HG03469 (cell line): ENCODE measurements at regions not wholly inside any gene's neighbourhood (a gene's known extent, or its start where the extent isn't known, plus 50 kb on each side); places are given as distances from the start of the nearest gene placed in this dataset.
"Not testable (repeated sequence)": the region's sequence is repeated elsewhere in the genome, so short reads cannot be mapped to it uniquely, and the experiment has no call there.

Experiments
- ATAC-seq: cut with Tn5 transposase; IDR thresholded peaks from one replicate; pipeline ENCODE4 v1.9.1; 2021; ENCODE audit warnings: mild to moderate bottlenecking, moderate library complexity, moderate number of reproducible peaks; ENCODE audit not compliant: unreplicated experiment

DNA sequence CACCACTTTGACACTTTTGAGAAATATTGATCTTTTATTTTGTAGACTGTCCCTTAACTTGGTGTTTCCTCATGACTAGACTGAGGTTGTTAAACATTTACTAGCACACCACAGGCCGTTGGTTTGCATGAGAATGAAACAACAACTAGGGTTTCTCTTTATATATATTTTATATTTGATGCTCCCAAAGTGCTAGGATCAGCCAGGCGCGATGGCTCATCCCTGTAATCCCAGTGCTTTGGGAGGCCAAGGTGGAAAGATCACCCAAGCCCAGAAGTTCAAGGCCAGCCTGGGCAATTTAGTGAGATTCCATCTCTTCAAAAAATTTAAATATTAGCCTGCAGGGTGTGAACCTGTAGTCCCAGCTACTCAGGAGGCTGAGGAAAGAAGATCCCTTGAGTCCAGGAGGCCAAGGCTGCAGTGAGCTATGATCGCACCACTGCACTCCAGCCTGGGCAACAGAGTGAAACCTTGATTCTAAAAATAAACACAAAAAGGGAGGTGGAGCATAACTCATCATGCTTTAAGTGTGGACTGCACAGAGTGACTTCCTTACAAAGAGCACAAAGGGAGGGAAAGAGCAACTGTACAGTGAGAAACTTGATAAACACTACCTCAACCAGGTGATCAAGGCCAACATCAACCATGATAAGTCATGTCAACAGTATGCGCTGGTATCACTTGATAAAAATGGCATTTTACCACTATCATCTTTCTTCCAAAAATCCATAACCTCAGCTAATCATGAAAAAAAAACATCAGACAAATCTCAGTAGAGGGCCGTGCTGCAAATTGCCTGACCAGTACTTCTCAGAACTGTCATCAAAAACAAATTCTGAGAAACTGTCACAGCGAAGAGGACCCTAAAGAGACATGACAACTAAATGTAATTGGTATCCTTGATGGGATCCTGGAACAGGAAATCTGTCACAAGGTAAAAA, 72.8 kb upstream of the ATF7IP2 start:
- ATAC-seq: peak; percentile 75

DNA sequence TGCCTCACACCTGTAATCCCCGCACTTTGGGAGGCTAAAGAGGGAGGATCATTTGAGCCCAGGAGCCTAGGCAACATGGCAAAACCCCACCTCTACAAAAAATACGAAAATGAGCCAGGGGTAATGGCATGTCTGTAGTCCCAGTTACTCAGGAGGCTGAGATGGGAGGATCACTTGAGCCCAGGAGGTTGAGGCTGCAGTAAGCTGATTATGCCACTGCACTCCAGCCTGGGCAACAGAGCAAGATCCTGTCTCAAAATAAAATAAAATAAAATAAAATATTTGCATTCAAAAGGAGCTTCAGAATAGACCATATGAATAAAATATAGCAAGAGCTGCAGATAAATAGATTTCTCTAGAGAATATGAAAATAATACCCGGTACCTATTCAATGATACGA, 71.5 kb upstream of the ATF7IP2 start:
- no peak for ATAC-seq

DNA sequence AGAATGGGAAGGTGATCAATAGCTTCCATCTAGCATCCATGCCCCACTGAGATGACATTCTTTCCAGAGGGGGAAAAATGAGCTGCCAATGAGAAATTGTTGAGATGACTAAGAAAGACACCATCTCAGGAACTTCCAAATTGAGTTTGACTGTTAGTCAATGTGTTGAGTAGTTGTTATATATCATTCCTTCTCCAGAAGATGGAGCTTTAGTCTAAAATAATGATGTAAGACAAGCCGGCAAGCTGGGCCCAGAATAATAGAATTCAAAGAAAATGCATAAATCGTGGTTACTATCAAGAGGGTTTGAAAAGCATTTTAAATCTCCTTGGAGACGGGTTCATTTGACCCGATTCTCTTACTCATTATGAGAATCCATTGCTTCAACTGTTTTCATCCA, 71.0 kb upstream of the ATF7IP2 start:
- ATAC-seq: no peak

DNA sequence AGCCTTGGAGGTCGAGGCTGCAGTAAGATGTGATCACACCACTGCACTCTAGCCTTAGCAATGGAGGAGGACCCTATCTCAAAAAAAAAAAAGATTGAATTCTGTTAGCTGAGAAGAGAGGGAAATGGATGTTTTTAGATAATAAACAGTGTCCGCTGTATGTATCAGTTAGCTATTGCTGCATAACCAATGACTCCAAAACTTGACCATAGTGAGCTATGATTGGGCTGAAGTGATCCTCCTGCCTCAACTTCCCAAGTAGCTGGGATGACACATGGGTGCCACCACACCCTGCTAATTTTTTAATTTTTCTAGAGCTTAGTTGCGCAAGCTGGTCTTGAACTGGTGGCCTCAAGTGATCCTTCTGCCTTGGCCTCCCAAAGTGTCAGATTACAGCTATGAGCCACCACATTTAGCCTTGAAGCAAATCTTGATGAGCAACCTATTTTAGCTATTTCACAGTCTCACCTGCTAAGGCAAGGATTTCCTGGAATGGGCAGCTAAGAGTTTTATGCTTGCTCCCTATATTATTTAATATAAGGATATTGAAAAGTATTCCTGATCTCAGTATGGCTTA, 68.3 kb upstream of the ATF7IP2 start:
- no peak for ATAC-seq

DNA sequence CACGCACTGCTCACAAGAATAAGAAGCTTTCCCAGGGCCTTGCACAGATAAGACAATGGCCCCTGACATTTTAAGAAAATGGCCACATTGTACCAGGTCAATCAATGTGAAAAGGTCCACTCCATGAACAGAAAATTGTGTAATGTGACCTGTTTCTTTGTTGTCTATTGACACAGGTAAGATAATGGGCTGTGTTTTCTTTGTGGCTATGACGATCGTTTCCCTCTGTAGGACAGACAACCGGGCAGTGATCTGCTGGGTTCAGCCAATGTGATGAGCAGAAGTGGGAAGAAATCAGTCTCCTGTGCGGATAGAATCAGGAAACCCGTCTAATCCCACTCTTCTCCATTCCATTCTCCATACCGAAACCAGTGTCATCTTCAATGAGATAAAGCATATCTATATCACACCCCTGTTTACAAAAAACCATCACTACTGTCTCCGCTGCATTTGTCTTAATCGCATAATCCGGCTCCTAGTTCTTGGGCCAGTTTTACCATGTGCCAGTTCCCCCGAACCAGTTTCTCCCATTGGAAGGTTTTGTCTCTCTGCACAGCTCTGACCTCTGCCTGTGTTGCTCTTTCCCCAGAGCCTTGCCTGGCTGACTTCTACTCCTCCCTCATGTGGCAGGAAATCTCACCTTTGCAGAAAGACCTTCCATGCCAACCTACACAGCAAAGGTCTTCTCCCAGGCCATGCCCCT, 66.9 kb upstream of the ATF7IP2 start:
- no peak for ATAC-seq

DNA sequence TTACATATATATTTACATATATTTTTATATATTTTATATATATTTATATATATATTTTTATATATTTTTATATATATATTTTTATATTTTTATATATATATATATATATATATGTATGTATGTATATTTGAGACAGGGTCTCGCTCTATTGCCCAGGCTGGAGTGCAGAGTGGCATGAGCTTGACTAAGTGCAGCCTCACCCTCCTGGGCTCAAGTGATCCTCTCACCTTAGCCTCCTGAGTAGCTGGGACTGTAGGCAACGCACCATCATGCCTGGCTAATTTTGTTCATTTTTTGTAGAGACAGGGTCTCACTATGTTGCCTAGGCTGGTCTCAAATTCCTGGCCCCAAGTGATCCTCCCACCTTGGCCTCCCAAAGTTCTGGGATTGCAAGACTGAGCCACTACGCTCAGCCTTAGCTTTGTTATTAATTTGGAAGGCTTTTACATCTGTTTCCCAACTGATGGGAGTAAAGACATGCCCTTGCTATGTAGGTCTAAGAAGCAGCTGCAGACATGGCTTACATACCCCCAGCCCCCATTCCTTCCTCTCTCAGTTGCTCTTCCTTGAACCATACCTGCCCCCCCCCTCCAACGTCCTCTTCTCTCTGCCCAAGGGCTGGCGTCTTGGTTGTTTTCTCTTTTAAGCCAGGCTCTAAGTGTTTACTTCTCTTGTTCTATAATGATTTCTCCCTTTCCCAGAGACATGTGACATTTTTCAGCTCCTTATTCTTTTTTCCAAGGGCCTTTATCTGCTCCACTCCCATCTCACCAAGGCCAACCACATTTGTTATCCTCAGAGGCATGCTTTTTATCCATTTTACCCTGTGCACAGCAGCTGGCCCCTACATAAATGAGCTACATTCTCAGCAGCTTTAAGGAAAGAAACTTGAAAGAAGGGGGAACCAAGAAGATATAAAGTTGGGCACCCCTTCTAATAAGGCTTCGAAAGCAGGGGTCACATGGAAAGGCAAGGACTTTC, 64.2 kb upstream of the ATF7IP2 start:
- ATAC-seq: no peak

DNA sequence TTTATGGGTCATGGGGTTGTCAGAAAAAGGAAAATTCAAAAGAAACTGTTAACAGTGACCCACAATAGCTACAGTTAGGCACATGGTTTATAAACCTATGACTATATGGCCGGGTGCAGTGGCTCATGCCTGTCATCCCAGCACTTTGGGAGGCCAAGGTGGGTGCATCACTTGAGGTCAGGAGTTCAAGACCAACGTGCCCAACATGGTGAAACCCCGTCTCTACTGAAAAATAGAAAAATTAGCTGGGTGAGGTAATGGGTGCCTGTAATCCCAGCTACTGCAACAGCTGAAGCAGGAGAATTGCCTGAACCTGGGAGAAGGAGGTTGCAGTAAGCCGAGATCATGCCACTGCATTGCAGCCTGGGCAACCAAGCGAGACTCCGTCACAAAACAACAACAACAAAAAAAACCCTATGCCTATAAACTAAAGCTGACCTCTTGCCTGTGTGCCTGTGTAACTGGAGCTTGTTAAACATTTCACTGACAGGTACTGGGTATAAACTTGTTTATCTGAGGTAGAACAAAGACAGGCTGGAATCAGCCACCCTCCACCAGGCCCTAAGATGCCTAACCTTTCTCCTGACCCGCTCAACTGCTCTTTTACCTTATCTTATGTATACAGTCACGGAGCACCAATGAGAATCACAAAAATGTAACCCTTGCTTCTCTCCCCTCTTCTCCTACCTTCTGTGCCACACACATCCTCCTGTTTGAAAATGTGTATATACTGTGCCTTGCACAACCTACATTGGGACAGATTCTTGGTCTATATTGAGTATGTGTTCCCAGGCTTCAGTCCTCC, 62.9 kb upstream of the ATF7IP2 start:
- ATAC-seq: no peak

DNA sequence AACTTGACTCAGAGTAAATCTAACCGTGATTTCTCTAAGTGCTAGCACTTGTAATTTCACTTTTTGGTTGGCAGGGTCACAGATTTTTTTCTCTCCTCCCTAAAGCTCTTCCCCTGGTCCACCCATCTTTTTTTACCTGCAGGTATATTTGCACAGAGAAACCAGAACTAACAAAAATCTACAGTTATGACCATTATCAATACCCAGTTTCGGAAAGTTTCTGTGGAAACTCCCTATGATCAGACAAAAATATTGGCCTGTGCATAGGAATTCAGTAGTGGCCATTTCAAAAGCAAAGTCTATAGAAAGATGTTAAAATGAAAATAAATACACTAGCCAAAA, 62.4 kb upstream of the ATF7IP2 start:
- ATAC-seq: no peak

DNA sequence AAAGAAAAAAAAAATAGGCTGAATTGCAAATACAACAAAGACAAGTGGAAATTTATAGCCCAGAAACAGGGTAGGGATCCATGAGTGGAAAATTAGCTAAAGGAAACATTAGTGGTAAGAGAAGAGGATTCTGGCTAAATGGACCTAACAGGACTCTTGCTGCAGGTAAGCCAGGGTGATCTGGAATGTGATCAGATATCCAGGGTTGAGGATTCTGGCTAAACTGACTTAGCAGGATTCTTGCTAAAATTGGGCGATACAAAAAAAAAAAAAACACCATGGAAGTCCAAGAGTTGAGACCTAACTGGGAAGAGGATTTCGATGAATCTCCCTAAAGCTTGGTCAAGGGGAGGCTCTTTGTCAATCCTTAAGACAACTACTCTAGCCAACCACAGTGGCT, 61.7 kb upstream of the ATF7IP2 start:
- no peak for ATAC-seq

DNA sequence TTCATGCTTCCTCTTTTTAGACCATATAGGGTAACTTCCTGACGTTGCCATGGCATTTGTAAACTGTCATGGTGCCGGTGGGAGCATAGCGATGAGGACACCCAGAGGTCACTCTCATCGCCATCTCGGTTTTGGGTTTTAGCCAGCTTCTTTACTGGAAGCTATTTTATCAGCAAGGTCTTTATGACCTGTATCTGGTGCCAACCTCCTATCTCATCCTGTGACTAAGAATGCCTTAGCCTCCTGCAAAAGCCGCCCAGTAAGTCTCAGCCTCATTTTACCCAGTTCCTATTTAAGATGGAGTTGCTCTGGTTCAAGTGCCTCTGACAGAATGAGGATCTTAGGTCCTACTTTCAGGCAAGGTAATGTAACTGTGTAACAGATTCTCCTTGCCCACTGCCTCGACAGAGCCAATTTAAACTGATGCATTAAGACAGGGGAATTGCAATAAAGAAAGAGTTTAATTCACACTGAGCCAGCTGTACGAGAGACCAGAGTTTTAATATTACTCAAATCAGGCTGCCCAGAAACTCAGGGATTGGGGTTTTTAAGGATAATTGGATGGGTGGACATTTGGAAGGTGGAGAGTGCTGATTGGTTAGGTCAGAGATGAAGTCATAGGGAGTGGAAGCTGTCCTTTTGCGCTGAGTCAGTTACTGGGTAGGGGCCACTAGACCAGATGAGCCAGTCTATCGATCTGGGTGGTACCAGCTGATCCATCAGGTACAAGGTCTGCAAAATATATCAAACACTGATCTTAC, 59.9 kb upstream of the ATF7IP2 start:
- no peak for ATAC-seq

DNA sequence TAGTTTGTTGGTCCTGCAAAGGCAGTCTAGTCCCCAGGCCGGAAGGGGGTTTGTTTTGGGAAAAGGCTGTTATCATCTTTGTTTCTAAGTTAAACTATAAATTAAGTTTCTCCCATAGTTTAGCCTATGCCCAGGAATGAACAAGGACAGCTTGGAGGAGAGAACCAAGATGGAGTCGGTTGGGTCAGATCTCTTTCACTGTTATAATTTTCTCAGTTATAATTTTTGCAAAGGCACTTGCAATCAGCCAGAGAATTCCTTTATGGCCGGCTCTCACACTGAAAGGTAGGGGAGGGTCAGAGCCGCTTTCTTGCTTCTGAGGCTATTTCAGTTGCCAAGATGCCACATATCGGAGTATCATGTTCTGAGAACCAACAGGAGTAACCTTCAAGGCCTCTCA, 59.2 kb upstream of the ATF7IP2 start:
- ATAC-seq: no peak

DNA sequence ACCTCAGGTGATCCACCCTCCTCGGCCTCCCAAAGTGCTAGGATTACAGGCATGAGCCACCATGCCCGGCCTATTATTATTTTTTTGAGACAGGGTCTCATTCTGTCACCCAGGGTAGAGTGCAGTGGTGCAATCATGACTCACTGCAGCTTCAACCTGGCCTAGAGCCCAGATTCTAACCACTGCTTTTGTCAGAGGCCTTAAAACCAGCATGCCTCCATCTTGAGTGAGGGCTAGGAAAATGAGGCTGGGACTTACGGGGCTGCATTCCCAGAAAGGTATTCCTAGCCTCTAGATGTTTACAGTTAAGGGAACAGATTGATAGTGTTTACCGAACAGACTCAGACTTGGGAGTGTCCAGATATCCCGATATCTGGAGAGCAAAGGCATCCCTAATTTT, 57.6 kb upstream of the ATF7IP2 start:
- not testable (repeated sequence) for ATAC-seq

DNA sequence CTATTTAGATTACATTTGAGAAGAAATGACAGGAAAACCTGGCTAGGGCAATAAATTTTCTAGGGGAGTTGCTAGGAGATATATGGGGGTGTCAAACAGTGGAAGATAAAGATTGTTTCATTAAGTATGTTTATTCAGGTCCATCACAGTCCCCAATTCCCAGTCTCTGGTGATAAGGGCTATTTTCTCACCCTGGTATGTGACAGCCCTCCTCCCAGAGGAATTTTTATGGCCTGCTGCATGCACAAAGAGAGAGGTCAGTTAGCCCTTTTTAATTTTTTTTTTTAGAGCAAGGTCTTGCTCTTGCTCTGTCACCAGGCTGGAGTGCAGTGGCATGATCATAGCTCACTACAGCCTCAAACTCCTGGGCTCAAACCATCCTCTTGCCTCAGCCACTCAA, 53.6 kb upstream of the ATF7IP2 start:
- no peak for ATAC-seq

DNA sequence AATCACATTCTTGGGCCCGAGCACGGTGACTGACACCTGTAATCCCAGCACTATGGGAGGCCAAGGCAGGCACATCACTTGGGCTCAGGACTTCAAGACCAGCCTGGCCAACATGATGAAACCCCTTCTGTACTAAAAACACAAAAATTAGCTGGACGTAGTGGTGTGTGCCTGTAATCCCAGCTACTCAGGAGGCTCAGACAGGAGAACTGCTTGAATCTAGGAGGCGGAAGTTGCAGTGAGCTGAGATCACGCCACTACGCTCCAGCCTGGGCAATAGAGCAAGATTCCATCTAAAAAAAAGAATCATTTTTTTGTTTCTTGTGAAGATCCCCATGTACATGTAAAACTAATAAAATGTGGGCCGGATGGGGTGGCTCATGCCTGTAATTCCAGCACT, 53.1 kb upstream of the ATF7IP2 start:
- no peak for ATAC-seq

DNA sequence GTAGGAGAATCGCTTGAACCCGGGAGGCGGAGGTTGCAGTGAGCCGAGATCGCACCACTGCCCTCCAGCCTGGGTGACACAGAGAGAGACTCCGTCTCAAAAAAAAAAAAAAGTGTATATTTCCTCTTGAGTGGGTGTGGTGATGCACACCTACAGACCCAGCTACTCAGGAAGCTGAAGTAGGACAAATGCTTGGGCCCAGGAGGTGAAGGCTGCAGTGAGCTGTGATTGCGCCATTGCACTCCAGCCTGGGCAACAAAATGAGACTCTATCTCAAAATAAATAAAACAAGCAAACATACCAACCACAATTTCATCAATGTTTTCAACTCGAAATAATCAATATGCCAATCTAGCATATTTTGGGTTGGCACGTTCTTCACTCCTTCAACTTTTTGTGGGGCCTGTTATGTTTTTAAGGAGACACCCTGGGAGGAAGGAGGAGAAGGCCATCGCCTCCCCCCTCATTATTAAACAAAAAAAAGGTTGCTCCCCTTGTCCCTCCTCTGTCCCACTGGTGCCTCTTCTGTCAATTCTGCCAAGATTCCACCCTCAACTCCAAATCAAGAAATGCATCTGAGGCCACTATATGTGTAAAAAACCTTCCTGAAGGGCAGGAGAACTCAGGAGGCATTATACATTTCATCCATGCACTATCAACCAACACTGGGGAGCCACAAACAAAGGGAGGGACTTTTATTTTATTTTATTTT, 52.4 kb upstream of the ATF7IP2 start:
- no peak for ATAC-seq

DNA sequence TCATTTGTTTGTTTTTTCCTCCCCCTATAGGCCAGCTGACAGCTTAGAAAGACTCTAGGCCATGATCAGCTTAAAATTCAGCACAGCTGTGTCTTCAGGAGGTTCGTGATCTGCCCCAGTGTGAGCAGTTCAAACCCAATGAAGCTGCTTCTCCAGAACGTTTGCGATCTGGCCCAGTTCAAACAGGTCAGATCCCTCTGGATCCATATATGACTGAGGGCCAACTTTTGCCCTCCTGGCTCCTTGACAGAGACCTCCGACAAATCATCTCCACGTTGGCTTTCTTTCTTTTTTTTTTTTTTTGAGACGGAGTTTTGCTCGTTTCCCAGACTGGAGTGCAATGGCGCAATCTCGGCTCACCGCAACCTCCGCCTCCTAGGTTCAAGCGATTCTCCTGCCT, 50.2 kb upstream of the ATF7IP2 start:
- no peak for ATAC-seq
